Fibroblast of pulmonary artery (primary cell): ENCODE measurements at regions not wholly inside any gene's neighbourhood (a gene's known extent, or its start where the extent isn't known, plus 50 kb on each side); places are given as distances from the start of the nearest gene placed in this dataset.

Experiments used
- DNase-seq: peaks from one replicate; pipeline ENCODE4 v3.0.0-alpha.2; 2010; ENCODE audit warnings: low read depth
- H3K4me3 ChIP-seq: replicated peaks from 2 replicates; pipeline ENCODE4 v1.5.1; 2011; ENCODE audit warnings: low read depth, mild to moderate bottlenecking, control low read depth, low read length, moderate library complexity
- TF ChIP-seq, protein P1 (sequence below): IDR thresholded peaks from 2 replicates; pipeline ENCODE4 v1.5.1; 2011; ENCODE audit warnings: mild to moderate bottlenecking, control low read depth, low read length, inconsistent platforms; ENCODE audit errors: missing control alignments

DNA sequence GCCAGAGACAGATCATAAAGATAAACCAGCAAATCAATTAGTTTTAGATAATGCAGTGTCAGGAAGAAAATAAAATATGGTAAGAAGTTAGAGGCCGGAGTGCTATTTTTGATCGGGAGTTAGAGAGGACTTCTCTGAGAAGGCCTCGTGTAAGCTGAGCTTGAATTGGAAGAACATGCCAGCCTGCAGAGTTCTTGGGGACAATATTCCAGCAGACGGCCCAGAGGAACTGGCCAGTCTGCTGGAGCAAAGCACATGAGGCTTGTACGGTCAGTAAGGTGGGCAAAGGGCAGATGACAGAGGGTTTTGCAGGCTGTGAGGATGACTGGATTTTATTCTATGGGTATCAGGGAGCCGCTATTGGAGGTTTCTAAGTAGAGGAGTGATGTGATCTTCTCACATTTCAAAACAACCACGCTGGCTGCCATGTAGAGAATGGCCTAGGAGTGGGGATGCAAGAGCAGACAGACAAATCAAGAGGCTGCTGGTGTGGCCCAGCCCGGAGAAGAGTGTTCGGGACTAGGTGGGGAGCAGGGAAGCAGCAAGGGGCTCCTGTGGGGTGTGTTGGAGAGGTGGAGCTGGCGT, 84.0 kb downstream of the HES1 start:
- no peak for DNase-seq
- TF ChIP-seq, protein P1, sequence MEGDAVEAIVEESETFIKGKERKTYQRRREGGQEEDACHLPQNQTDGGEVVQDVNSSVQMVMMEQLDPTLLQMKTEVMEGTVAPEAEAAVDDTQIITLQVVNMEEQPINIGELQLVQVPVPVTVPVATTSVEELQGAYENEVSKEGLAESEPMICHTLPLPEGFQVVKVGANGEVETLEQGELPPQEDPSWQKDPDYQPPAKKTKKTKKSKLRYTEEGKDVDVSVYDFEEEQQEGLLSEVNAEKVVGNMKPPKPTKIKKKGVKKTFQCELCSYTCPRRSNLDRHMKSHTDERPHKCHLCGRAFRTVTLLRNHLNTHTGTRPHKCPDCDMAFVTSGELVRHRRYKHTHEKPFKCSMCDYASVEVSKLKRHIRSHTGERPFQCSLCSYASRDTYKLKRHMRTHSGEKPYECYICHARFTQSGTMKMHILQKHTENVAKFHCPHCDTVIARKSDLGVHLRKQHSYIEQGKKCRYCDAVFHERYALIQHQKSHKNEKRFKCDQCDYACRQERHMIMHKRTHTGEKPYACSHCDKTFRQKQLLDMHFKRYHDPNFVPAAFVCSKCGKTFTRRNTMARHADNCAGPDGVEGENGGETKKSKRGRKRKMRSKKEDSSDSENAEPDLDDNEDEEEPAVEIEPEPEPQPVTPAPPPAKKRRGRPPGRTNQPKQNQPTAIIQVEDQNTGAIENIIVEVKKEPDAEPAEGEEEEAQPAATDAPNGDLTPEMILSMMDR, result no peak
- H3K4me3 ChIP-seq, result no peak overlapping the region

DNA sequence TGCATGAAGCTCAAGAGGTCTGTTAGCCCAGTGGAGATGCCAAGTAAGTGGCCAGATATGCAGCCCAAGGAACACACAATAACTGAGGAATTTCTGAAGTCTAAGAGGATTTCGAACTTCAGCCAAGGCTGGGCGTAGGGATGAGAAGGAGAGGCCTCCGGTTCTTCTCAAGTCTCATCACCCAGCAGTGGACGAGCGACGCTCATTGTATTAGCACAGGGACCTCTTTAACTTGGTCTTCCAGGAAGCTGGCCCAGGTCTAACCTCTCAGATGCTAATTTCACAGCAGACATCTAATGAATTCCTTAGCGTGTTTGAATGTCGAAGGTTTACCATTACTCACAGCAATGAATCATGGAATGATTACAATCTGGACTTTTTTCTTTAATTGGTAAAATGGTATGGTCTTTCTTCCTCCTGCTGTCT, 85.0 kb downstream of the HES1 start:
- no peak overlapping the region for H3K4me3 ChIP-seq
- DNase-seq, result no peak
- TF ChIP-seq, protein P1, result no peak

- H3K4me3 ChIP-seq, result no peak overlapping the region
- TF ChIP-seq, protein P1, result no peak
- no peak for DNase-seq
Measured at GRCh38 chr3:194221336-194221735, 85.4 kb downstream of the HES1 start.

- no peak overlapping the region for H3K4me3 ChIP-seq
- TF ChIP-seq, protein P1, result no peak
- DNase-seq, result no peak
Measured at GRCh38 chr3:194223951-194224350, 88.0 kb downstream of the HES1 start.

- TF ChIP-seq, protein P1, result no peak
- no peak for DNase-seq
- no peak overlapping the region for H3K4me3 ChIP-seq
Measured at GRCh38 chr3:194224471-194225417, 88.8 kb downstream of the HES1 start.

GRCh38 chr3:194225418-194225812, 89.5 kb downstream of the HES1 start:
- no peak overlapping the region for H3K4me3 ChIP-seq
- TF ChIP-seq, protein P1, result no peak
- DNase-seq, result no peak
